ENCODE measurements at regions not wholly inside any gene's neighbourhood (a gene's known extent, or its start where the extent isn't known, plus 50 kb on each side); places are given as distances from the start of the nearest gene placed in this dataset.

DNA sequence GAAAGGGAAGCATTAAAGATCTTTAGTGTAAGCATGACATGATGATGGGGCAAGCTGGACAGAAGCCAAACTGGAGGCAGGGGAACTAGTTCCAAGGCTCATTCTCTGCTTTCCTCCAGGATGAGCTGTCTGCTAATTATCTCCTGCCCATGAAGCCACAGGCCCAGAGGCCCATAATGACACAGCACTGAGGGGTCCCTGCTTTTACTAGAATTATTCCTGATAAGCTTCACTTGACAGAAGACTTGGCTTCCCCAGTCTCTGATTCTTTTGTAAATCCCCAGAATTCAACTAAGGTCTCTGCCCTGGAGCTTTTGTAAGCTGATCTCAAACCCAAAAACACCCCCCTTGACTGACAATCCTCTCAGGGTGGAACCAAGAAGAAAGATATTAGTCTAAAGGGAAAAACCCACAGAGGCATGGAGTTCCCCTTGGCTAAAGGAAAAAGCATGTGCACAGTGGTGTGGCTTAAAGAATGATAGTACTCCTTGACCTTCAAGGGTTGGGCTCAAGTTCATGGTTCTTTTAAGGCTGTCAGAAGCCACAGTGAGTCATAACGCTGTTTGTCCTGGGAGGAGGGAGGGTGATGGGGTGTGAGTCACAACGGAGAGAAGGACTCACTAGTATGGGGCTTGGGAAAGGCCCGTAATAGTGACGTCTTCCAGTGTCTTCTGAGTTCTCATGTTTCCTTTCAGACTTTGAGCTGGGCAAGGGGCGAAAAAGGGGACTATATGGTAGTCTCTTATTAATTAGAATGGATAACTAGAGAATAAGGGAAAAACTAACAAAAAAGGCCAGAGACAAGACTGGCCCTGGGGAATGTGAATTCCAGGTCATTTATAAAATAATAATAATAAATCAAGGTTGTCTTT is 146.0 kb upstream of the CPEB2 start:
- ATAC-seq: peak; percentile 31
- intact Hi-C loops (cut with DNase I): no loop called here
- no peak for DNase-seq (ENCODE audit: missing footprints)

DNA sequence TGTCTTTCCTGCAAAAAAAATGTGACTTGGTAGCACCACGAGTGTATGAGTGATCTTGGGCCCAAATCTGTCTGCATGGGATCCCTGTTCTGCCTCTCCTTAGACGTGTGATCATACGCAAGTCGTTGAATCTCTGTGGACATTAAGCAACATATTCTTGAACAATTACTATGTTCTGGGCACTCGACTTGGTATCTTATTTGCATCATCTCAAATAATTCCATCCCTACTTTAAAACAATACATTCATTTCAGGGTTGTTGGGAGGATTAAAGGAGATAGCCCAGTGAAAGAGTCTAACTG is 145.4 kb upstream of the CPEB2 start:
- intact Hi-C loops (cut with DNase I): no loop called here
- no peak for DNase-seq (ENCODE audit: missing footprints)
- ATAC-seq: no peak

DNA sequence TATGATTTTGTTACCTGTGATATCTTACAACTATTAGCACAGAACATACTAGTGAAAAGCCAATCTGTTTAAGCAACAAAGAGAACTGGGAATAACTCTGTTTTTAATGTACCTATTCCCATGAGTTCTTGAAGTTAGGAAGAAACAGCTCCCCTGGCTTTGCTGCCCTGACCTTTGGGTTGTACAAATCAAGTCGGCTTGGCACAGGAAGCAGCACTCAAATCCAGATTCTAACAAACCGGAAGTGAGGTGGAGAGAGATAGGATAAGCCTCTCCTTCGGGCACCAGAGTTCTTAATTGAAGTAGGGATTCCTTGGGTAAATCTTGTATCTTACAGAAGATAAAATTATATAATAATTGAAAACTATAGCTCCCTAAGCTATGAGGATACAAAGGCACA is 144.8 kb upstream of the CPEB2 start:
- intact Hi-C loops (cut with DNase I): no loop called here
- ATAC-seq (no peak), DNase-seq (ENCODE audit: missing footprints) (no peak)

DNA sequence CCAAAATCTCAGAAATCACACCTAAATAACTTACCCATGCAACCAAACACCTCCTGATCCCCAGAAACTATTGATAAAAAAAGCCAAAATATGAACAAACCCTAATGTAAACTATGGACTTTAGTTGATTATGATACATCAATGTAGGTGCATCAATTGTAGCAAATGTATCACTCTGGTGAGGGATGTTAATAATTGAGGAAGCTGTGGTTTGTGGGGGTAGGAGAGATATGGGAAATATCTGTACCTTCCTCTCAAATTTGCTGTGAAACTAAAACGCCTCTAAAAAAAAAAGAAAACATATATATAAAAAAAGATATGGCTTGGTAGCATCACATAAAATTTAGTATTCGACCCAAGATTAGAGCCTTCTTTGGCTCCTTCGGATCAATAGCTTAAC is 144.3 kb upstream of the CPEB2 start:
- intact Hi-C loops (cut with DNase I): no loop called here
- ATAC-seq (no peak), DNase-seq (ENCODE audit: missing footprints) (no peak)

DNA sequence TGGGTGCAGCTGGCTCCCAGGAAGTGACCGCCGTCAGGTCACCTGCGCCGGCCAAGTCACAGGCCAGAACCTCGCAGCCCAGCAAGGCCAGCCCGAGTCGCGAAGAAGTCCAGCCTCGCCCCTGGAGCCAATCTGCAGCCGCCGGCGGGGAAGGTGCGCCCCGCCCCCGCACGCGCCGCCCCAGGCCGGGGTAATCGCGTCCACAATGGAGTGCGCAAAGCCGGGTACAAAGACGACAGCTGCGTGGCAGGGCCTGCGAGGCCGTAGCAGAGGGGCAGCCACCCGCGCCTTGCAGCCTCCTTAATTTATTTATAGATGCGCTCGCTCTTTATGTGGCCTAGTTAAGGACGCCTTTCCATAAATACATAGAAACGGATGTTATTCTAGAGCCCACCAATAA is 139.4 kb upstream of the CPEB2 start:
- peak; percentile 53 for ATAC-seq
- intact Hi-C loops (cut with DNase I): no loop called here
- no peak for DNase-seq (ENCODE audit: missing footprints)

DNA sequence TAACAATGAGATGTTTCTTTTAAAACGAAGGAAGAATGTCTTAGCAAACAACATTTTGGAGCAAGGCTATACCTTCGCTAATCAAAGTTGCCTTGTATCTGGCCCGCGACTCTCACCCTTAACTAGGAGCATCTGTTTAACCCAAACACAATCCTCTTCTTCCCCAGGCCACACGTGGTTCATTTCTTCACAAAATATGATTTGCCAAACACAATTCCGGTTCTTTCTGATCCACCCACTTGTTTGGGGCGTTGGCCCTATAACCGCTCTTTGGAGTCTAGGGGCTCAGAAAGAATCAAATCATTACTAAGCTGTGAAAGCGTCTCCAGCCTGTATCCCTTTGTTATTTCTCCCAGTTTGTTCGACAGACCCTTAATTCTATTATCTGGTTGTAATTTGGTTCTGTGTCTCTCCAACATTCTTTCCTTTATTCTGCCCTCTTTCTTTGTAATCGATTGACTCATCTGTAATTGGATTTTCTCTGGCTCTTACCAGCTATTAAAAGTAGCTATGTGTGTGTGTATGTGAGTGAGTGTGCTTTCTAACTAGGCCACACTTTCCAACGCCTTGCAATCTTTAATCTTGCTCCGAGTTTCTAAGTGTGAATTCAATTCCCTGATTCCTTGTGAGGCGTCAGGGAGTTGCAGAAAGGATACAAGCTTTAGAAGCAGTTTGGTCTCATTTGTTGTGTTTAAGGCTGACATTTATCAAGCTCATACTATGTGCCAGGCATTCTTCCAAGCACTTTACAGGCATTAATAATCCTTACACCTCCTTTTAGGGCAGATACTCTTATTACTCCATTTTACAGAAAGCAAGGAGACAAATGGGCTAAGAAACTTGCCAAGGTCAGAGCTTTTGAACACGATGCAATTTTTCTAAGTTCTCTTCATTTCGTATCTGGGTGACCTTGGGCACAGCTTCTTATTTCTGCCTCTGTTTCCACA is 138.6 kb upstream of the CPEB2 start:
- no peak for ATAC-seq
- intact Hi-C loops (cut with DNase I): no loop called here
- DNase-seq (ENCODE audit: missing footprints): no peak

DNA sequence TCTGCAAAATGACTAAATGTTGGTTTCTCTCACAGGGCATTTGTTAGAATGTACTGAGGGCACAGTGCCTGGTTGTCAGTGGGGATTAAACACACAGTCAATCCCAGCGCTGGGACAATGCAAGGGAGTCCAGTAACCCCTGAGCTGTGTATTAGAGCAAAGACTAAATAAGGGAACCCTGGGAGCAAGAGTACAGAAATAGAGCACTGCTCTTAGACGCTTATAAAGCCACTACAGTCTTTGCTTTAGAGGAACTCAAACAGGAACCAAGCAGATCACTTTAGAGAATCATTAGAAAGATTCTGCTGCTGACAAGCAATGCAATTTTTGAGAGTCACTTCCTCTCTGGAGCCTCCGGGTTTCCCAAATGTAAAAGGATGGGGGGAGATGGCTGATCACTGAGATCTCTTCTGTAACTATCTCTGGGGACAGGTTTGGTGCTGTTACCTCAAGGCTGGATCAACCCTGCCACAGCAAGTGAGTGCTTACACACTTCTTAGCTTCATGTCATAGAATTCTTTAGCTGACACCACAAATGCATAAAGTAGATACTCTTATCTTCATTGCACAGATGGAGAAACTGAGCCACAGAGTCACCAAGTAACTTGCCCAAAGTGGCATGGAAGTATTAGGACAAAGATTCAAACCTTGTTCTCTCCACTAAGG is 137.8 kb upstream of the CPEB2 start:
- ATAC-seq (peak; percentile 45), DNase-seq (ENCODE audit: missing footprints) (no peak)
- intact Hi-C loops (cut with DNase I): no loop called here

DNA sequence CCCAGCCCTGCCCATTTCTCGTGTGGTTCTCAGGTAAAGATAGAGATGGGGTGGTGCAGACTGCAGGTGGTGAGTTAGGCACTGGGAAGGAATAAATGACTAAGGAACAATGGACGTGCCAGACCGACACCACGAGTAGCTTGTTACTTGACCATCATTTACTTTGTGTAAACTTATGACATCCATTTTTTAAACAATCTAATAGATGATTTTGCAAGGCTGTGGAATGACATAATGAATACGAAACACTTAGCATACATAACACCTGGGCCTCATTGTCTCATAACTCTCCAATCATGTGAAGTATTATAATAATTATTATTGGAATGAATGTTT is 137.3 kb upstream of the CPEB2 start:
- no peak for ATAC-seq
- no peak for DNase-seq (ENCODE audit: missing footprints)
- intact Hi-C loops (cut with DNase I): no loop called here

DNA sequence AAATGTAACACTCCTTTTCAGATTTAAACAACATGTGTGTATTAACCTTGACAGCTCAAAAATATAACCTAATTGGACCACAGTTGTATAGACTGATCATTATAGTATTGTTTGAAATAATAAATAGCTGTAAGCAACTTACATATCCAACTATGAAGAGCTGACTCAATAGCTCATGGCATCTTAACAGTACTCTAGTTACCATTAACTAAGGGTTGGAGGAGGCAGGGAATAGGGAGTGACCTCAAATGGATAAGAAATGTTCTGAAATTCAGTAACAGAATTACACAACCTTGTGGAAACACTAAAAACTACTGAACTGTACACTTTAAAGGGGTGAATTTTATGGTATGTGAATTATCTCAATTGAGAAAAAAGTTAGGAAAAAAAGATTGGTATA is 136.5 kb upstream of the CPEB2 start:
- intact Hi-C loops (cut with DNase I): no loop called here
- no peak for ATAC-seq
- no peak for DNase-seq (ENCODE audit: missing footprints)

DNA sequence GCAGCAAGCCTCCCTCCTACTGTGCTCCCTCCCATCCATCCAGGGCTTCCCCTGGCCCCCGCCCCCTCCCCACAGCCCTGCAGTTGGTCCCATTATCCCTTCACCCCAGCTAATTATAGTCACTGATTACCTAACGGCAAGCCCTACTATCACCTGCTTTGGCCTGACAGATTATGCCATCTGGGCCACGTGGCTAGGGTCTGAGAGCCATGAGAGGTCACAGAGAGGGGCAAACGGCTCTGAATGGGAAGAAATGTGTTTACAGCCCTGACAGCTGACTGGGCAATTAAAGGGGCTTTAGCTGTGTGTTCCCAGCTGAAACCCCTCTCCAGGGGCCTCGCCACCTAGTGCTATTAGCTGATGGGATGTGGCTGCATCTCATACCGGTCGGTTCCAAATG is 134.4 kb upstream of the CPEB2 start:
- intact Hi-C loops (cut with DNase I): no loop called here
- ATAC-seq (no peak), DNase-seq (ENCODE audit: missing footprints) (no peak)

DNA sequence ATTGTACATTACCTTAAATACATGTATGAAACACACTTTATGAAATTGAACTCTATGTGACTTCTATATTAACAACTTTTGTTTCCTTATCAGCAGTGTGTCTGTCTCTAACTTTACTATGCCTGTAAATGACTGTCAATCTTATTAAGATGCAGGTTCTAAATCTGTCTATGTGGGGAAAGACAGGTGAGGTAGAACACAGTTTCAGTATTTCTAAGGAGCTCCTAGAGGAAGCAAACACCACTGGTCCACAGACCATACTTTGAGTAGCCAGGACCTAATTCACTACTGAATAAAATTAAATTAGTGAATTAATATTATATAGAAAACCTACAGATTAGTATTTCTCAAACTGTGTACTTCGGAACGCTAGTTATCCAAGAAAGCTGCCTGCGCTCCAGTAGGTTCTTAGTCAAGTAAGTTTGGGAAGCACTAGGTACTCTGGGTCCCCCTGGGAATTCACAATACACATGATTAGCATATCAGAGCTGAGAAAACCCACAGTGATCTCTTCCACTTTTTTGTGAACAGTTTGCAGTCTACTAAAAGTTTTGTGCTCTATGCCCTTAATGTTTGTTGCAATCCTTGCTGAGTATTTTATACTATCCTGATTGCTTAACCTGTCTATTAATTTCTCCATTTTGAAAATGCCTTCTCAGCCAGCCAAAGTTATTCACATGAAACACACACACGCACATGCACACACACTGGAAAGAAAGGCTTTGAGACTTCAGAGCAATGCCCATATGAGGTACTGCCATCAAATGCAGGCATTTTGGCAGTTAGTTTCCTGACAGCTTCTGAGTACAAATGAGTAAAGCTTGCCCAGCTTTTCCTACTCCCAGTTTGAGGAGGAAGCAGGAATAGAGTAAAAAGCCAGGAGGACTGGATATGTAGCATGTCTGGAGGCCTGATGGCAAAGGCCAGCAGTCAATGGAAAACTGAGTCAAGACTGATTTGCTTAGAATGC is 133.6 kb upstream of the CPEB2 start:
- DNase-seq (ENCODE audit: missing footprints) (no peak), ATAC-seq (no peak)
- intact Hi-C loops (cut with DNase I): no loop called here

DNA sequence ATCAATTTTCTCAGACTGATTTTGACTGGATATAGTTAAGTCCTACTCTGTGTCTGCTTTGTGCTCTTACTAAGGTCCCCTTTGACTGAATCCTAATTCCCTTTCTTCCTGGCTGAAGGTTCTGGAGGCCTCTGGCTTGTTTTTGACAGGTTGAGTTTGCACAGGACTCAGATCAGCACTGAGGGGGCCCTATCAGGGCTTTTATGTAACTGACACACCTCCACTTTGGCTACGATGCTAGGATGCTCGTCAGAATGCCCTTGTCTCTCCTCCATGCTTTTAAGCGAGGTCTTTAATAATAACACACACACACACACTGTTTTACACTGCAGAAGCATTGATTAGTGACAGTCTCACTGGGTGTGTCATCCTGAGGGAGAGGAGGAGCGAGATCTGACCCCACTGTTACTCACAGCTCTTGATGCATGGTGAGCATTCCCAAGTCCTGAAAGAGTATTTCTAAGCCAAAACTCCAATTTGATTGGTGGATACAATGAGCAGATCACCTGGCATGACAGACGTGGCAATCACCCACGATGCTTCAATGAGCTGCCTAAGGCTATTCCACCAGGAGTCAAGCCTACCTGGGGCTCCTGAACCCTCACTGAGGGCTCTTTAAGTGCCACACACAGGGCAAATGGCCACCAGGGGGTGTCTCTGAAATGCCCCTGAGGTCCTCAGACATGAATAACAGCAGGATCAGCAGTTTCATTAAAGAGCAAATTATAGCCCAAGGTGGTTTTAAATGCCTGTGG is 130.4 kb upstream of the CPEB2 start:
- ATAC-seq (no peak), DNase-seq (ENCODE audit: missing footprints) (no peak)
- intact Hi-C loops (cut with DNase I): no loop called here

DNA sequence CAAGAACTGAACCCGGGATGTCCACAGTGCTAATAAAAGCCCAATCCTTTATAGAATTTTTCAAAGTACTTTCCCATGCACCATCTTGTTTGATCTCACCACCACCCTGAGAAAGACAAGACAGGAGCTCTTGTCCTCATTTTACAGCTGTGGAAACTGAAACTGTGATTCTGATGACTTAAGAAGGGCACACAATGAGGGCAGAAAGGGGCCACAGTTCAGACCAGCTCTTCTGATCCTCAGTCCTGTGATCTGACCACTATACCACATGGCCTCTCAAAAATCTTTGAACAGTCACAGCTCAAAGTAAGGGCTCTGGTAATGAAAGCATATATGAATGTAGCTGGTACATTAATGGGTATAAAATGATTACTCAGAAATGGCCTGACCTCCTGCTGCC is 127.3 kb upstream of the CPEB2 start:
- no peak for DNase-seq (ENCODE audit: missing footprints)
- no peak for ATAC-seq

DNA sequence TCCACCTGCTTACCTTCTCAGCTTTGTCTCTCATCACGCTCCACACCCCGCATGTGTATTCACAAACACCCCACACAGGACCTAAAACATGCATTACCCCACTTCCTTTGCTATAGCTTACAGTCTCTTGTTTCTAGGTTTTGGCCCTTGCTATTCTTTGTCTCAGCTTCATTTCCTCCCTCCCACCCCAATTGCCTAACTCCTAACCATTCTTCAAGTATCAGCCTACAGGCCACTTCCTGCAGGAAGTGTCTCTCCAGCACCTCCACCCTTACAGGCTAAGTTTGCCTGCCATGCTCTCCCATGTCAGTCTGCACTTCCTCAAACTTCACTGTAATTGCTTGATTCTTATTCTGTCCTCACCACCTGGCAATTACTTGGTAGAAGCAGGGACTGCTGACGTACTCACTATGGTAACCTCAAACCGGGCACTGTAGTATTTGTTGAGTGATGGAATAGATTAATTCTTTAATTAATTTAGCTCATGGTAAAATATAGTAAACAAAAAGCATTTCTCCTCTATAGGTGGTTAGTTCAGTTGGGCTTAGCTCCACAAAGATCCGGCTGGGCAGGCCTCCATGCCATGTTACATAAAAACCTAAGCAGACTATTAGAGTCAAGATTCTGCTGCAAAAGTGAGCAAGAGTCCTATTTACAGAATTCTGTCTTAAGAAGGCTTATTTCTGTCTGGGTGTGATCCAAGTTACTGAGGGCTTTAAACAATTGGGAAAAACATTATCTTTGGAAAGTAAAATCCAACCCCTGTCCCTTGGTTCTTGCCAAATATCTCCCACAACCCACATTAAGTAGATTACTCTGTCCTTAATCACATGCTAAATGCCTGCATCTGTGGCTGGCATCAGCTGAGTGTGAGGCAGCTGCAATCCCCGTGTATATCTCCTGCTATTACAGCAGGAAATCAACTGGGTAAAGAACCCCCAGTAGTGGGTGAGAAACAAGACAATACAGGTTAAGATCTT is 124.7 kb upstream of the CPEB2 start:
- intact Hi-C loops (cut with DNase I): no loop called here
- ATAC-seq: peak; percentile 68
- no peak for DNase-seq (ENCODE audit: missing footprints)

More for the DNA sequence above, 127.3 kb upstream of the CPEB2 start:
- intact Hi-C loops (cut with DNase I): no loop called here

DNA sequence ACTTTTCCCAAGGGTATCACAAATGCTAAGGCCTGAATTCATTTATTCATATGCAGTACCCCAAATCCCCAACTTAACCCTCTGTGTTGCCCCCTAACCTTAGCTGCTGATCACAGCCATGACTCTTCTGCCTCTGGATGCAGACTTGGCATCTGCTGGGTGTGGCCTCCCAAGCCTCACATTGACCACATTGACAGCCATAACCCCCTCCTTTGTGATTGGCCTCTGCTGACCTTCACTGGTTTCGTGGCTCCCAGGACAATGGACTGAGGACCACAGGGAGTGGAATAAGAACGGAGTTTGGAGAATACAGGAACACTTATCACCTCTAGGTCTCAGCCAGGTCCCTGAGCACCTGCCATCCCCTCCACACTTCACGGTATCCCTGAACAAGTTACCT is 123.6 kb upstream of the CPEB2 start:
- intact Hi-C loops (cut with DNase I): no loop called here
- ATAC-seq (no peak), DNase-seq (ENCODE audit: missing footprints) (no peak)

DNA sequence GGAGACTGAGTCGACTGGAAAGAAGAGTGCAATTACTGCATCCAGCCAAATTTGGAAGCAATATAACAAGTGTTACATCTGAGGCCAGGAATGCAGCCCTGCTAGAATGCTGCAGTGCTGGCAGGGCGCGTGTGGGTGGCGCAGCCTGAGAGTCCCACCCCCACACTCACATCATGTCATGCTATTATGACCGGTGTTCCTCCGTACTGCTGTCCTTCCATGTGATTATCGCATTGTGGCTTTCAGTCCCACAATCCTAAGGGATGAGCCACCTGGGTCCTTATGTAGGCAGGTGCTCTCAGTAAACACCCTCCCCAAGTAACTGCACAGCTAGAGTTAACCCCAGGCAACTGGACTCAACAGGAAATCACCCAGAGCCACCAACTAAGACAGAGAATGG is 122.6 kb upstream of the CPEB2 start:
- DNase-seq (ENCODE audit: missing footprints): no peak
- no peak for ATAC-seq
- intact Hi-C loops (cut with DNase I): no loop called here

DNA sequence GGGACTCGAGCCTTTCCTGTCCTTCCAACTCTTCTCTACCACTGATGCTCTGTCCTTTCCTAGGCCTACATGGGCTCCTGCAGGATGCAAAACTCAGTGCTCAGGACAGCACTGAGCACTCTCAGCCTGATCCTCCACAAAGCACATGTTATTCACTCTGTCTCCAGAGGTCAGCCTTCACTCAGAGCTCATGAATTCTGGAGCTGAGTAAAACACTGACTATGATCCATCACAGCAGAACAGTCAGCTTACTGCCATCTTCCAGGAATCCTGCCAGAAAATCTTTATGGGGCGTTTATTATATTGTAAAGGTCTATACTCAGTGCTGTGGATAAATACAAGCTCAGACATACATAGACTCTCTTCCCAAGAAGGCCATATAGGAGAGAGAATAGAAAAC is 121.5 kb upstream of the CPEB2 start:
- DNase-seq (ENCODE audit: missing footprints) (no peak), ATAC-seq (no peak)
- intact Hi-C loops (cut with DNase I): no loop called here

All from Right ventricle myocardium inferior (tissue), 1 donor.